GM21576 (cell line): ENCODE measurements at regions not wholly inside any gene's neighbourhood (a gene's known extent, or its start where the extent isn't known, plus 50 kb on each side); places are given as distances from the start of the nearest gene placed in this dataset.

Experiments used
- ATAC-seq: cut with Tn5 transposase; IDR thresholded peaks from one replicate; pipeline ENCODE4 v1.9.1; 2021; ENCODE audit warnings: mild to moderate bottlenecking, moderate library complexity; ENCODE audit not compliant: unreplicated experiment

DNA sequence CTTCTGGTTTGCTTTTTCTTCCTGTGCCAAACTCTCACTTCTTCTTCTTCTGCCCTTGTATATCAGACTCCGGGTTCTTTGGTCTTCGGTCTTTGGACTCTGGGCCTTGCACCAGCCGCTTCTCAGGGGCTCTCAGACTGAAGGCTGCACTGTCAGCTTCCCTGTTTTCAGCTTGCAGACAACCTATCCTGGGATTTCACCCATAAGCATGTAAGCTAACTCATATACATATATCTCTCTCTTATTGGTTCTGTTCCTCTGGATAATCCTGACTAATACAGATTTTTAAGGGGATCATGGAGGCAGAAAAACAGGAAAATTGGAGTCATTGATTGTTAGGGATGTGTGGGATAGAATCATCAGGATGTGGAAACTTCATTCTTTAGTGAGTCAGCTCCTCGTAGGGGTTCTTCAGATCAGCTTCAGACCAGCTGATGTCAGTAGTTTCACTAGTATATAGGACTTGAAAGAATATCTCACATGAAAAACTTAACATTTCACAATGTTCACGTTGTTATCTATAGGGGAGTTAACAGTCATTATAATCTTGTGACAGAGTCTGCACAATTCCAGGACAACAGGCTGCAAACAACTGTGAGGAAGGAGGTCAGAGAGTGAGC is 102.9 kb downstream of the RASSF9 start:
- ATAC-seq, result no peak

DNA sequence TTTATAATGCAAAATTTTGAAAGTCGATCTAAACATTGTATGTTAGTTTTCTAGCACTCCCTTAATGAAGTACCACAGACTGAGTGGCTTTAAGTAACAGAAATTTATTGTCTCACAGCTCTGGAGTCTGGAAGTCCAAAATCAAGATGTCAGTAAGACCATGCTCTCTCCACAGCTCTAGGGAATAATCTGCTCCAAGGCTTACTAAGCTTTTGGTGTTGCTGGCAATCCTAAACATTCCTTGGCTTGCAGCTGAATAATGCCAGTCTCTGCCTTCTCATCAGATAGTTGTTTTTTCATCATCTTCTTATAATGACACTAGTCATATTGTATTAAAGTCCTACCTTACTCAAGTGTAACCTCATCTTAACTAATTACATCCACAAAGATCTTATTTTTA is 102.2 kb downstream of the RASSF9 start:
- no peak for ATAC-seq

DNA sequence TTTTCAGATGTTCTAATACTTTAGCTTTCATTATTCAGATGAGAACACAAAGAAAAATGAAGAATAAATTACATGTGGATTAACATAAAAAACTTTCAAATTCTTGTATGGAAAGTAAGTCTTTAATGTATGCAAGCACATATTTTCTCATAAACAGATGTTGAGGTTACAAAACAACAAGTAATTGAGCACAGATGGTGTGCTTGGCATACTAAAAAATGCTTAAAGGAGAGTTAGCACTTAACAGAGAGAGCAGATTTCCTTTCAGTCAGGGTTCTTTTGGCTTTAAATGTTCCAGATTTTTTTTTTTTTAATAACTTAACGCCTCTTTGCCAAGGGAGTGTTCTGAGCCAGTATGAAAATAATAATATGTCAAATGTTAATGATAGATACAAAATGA is 96.0 kb downstream of the RASSF9 start:
- no peak for ATAC-seq

GRCh38 chr12:85741046-85741445 is 95.2 kb downstream of the RASSF9 start:
- no peak for ATAC-seq

- ATAC-seq, result no peak
These were observed 88.2 kb downstream of the RASSF9 start for GRCh38 chr12:85747941-85748495.
